NCI-H1930 (cell line): ENCODE measurements at regions not wholly inside any gene's neighbourhood (a gene's known extent, or its start where the extent isn't known, plus 50 kb on each side); places are given as distances from the start of the nearest gene placed in this dataset.
"Not testable (repeated sequence)": the region's sequence is repeated elsewhere in the genome, so short reads cannot be mapped to it uniquely, and the experiment has no call there.

Experiments used
- DNase-seq, 2 experiments: peaks; one replicate each; lab custom pipeline; 2025; lab: John Stamatoyannopoulos, UW

DNA sequence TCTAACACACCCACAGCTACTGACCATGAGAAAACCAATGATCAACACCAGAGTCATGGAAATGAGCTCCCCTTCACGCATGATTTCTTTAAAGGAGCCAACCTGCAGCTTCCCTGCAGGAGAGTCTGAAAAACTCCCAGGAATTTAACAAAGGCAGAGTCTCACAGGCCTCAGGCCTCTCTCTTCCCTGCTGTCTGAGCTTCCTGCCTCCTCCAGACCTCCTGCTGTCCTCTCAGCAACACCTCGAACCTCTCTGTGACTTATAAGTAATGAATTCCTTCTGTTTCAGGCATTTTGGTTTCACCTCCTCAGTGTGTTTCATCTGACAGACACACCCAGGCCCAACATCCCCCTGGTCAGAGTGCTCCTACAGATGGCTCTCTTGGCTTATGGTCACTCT is 1044.4 kb downstream of the UQCRFS1 start:
- DNase-seq: no peak

DNA sequence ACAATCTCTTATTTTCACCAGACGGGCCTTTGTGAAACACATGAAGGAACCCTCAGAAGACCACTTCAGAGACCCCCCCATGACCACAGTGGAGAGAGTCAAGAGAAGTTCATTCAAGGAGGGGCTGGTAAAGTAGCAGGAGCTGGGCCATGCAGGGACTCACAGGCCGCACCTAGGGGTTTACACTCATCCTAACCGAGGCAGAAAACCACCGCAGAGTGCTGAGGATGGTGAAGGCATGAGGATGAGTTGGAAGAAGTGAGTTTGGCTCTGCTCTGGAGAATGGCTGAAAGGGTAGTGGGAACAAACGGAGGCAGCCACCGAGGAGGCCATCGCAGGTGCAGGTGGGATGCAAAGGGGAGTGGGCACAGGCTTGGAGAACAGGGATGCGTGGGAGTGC is 1046.9 kb downstream of the UQCRFS1 start:
- no peak for DNase-seq

- DNase-seq: no peak
These were observed 1048.7 kb downstream of the UQCRFS1 start for GRCh38 chr19:28164214-28164613.

DNA sequence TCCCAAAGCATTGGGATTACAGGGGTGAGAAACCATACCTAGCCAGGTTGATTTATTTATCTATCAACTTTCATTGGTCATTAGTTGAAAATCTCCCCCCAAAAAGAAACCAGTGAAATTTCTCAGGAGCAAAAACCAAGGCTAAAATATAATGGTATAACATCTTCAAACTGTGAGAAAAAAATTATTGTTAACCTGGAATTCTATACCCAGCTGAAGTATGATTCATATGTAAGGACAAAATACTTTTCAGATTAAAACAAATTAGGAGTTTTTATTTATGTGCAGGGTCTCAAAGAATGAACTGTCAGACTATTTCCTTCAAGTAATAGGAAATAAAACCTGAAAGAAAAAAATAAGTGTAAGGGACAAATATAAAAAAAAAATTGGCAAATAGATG is 1053.9 kb downstream of the UQCRFS1 start:
- no peak for DNase-seq

DNA sequence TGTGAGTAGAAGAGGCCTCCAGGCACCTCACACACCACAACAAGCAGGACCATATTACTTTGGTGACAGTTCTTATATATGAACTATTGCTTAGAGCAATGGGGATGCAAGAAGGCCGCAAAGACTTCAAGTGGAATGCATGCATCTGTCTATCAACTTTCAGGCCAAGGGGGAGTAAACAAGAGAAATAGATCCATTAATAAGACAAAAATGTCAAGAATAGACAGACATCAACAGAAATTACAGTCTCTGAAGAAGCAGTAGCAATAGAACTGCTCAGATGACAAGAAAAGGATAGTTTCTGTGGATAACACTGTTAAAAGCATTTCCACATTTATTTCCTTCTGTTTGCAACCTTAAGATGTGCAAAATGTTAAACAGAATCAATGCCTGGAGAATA is 1057.7 kb downstream of the UQCRFS1 start:
- no peak for DNase-seq

GRCh38 chr19:28154077-28154476 is 1058.9 kb downstream of the UQCRFS1 start:
- DNase-seq: no peak

- no peak for DNase-seq
These were observed 1059.8 kb downstream of the UQCRFS1 start for GRCh38 chr19:28153123-28153522.

DNA sequence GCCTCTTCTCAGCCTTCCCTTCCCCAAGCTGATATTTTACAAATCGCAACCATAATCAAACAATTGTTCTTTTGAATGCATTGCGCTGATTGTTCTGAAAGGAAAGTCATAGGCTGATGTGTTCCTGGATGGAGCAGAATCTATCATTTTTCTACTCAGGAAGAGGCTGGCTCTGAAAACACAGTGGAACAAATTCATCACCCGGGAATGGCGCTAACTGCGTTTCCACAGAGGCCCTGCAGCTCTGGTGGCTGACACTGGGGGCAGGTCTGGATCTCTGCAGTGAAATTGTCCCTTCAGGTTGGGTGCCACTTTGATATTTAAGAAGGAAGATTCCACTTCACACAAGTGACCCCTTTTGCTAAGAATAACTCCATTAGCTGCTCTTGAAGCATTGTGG is 1060.8 kb downstream of the UQCRFS1 start:
- no peak for DNase-seq

DNA sequence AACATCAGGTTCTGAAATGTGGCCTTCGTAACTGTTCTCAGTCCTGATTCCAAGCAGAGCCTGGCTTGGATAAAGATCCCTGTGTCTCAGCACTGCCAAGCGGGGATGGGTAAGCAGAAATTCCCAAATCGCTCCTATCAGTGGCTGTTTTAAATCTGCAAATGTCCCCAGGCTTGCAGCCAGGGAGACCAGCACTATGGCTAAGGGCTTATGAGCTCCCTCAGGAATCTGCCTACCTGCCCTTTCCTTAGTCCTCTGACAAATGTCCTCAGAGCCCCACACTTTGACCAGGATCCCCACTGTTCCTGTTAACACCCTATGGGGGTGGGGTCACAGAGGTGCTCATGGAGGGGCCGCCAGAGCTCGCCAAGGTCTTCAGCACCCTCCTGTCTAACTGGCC is 1062.8 kb downstream of the UQCRFS1 start:
- DNase-seq: no peak

DNA sequence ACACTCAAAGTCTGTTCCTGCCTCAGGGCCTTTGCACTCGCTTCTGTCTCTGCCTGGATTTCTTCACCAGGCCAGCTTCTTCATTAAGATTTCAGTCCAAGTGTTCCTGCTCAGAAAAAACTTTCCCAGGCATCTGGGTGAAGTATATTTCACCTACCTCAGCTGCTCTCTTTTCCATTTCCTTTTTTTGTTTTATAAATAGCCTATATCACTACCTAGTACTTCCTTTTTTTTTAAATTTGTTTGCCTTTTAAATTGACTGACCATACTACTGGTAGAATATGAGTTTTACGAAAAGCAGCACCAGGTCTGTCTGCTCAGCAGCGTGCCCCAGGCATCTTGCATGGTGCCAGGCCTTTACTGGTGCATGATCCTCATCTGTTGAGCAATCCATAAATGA is 1064.4 kb downstream of the UQCRFS1 start:
- no peak for DNase-seq

GRCh38 chr19:28142258-28142657 is 1070.7 kb downstream of the UQCRFS1 start:
- no peak for DNase-seq

DNA sequence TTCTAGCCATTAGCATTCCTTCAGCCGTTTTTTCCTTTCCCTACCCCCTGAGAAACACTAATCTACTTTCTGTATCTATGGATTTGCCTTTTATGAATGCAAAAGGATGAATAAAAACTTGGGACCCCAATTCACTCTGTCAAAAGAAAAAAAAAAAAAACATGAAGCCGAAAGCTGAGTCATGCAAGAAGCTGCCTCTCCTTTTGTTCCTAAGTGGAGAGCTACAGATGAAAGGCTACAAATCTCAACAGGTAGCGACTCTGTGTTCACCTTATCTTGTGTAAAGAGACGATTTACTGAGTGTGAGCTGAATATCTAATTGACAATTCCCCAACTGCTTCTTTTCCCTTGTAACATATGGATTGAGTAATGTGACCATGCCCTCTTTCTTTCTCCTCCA is 1072.8 kb downstream of the UQCRFS1 start:
- DNase-seq: no peak

DNA sequence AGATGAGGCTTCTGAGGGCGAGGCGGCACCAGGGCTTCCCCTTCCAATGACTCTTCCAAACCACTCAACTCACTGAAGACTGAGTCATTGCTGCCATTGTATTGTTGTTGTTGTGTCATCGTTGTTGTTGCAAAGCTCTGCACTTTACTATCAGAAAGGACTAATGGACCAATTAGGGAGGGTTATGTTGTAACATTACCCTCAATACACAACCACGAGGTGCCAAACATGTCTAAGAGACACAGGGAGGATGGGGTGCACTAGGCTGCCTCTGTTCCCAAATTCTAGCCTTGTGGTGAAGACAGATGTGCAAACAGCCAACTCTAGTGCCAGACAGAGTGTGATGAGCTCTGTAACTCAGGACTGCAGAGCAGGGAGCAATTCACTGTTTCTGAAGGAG is 1075.2 kb downstream of the UQCRFS1 start:
- DNase-seq: no peak

- DNase-seq: no peak
These were observed 1076.2 kb downstream of the UQCRFS1 start for GRCh38 chr19:28136796-28137195.

GRCh38 chr19:28135825-28136224 is 1077.1 kb downstream of the UQCRFS1 start:
- no peak for DNase-seq

DNA sequence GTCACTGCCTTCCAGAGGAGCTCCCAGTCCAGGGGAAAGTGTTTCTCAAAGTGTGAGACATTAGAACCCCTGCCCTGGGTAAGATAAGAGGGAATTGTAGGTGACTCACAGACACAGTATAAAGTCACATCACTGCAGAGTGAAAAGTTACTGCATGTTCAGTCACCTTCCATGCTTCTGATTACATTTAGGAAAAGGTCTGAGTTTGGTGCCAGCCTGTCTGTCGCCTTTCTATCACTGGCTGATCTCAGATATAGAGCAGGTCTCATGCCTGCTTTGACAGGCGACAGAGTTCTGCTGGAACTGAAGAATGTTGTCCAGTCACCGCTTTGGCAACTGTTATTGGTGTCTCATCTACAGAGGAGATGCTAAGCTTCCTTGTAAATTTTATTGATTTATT is 1078.6 kb downstream of the UQCRFS1 start:
- no peak for DNase-seq

GRCh38 chr19:28130881-28131280 is 1082.1 kb downstream of the UQCRFS1 start:
- DNase-seq: not testable (repeated sequence)

- no peak for DNase-seq
These were observed 1082.9 kb downstream of the UQCRFS1 start for GRCh38 chr19:28130066-28130511.

- no peak for DNase-seq
These were observed 1084.6 kb downstream of the UQCRFS1 start for GRCh38 chr19:28128341-28128740.

DNA sequence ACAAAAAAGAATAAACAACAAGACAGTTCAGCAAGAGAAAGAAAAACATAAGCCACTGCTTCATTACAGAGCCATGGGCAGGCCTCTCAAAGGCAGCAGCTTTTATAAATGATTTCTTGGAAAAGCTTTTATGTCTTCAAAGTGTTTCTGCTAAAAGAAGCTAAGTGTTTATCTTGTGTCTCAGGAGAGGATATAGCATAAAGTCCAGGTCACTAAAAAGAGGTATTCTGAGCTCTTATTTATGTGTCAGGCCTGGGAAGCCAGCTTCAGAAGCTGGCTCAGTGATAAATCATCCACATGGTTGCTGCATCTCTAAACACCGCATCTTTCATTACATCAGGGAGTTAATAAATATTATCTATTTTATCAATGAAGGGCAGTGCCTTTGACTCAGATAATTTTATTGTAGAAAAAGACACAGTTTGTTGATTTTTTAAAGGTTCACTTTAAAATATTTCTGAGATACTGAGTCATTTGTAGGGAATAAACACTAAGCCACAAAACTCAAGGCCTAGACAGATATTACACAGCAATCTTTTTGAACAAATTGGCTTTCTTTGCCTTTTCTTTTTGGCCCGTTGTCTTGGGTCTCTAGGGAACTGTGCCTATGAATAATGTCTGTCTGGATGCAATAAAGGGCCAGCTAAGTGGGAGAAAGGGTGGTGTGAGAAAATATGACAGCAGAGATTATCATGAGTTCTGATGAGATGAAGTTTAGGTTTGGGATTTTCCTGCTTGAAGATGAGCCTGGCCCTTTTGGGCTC is 1086.6 kb downstream of the UQCRFS1 start:
- DNase-seq: no peak

- no peak for DNase-seq
These were observed 1090.2 kb downstream of the UQCRFS1 start for GRCh38 chr19:28122734-28123133.

- no peak for DNase-seq
These were observed 1094.7 kb downstream of the UQCRFS1 start for GRCh38 chr19:28118235-28118634.

DNA sequence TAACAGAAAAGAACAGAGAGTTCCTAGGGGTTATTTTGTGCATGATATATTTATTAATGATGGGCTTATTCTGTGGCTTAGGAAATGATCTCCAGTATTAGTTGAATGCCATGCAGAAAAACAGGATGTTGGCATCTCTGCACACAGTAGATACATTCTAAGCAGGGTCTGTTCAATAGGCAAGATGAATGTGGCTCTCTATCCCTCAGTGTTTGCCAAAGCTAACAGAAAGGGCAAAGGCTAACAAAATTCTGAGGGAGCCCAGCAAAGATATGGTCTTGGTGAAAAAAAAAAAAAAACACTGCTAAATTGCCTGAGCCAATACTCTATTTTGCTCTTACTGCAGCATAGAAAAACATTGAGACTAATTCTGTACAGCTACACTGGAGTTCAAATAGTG is 1095.8 kb downstream of the UQCRFS1 start:
- DNase-seq: no peak

DNA sequence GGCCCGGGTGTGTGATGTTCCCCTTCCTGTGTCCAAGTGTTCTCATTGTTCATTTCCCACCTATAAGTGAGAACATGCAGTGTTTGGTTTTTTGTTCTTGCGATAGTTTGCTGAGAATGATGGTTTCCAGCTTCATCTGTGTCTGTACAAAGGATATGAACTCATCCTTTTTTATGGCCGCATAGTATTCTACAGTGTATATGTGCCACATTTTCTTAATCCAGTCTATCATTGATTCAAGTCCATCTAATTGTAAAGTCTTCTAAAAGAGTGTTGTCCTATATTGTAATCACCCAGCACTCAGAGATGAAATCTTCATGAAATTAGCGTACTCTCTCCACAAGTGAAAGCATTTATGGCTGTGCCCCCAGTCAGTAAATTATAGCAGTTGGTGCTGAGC is 1096.6 kb downstream of the UQCRFS1 start:
- not testable (repeated sequence) for DNase-seq
